ENCODE measurements at regions not wholly inside any gene's neighbourhood (a gene's known extent, or its start where the extent isn't known, plus 50 kb on each side); places are given as distances from the start of the nearest gene placed in this dataset.

DNA sequence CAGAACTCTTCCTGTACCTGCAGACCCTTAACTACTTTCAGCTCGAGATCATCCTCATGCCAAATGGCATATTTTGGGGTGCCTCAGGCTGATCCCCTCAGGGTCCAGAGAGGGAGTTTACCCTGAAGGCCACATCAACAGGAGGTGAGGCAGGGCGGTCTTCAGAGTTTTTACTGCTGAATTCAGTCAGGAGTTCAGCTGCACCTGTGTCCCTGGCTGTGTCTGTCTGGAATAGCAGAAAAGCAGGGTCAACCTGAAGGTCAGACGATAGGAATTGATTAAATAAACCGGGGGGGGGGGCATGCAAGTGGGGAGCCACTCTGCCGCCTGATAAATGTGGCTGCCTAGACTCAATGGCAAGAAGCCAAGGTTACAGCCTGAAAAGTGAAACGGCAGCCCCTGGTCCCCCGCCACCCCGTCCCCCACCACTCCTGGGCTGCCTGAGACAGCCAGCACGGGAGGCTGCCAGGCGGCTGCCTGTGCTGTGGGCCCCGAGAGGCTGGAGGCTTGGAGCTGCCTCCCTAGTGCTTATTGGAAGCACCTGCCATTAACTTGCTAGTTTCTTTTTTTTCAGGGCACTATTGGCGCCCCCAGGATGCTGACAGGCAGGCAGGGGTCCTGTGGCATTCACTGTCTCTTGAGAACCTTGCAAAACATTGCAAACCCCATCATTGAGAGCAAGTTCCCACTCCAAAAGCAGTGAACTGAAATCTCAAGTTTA lies 182.7 kb upstream of the PPP1R26 start:
- Histone ChIP-seq H3K9me3 (ENCODE audit: control insufficient read depth, insufficient read depth, low read depth, low read length) (no peaks in the 10 kb centered on the region), H3K27me3 (ENCODE audit: control insufficient read depth, insufficient read depth, low read length) (no peaks in the 10 kb centered on the region; the same call in 1 of the 2 replicates), H3K4me3 (ENCODE audit: low read depth in 2 of 2, low read length in 2 of 2) (no peak overlapping the region), H3K4me1 (ENCODE audit: control insufficient read depth, insufficient read depth, low read length) (no peaks in the 10 kb centered on the region), H3K36me3 (ENCODE audit: control insufficient read depth, insufficient read depth, low read length) (no peaks in the 10 kb centered on the region), H3K27ac (ENCODE audit: low read length) (no peak overlapping the region)
- in situ Hi-C loops (cut with HindIII; ENCODE audit: low pct_unique_long_range_greater_than_20kb, low sequenced_read_pairs) (no loop called here), intact Hi-C loops (cut with micrococcal nuclease; ENCODE audit: unreplicated experiment) (no loop called here)
- POLR2A ChIA-PET, result no interaction called here
- no peak for ATAC-seq
- no TSS peak for BruUV-seq (replicated peaks)
- DNase-seq (ENCODE audit: low read depth, low spot score), result no peak
- CTCF ChIA-PET, result no interaction called here
- TF ChIP-seq, protein P1, sequence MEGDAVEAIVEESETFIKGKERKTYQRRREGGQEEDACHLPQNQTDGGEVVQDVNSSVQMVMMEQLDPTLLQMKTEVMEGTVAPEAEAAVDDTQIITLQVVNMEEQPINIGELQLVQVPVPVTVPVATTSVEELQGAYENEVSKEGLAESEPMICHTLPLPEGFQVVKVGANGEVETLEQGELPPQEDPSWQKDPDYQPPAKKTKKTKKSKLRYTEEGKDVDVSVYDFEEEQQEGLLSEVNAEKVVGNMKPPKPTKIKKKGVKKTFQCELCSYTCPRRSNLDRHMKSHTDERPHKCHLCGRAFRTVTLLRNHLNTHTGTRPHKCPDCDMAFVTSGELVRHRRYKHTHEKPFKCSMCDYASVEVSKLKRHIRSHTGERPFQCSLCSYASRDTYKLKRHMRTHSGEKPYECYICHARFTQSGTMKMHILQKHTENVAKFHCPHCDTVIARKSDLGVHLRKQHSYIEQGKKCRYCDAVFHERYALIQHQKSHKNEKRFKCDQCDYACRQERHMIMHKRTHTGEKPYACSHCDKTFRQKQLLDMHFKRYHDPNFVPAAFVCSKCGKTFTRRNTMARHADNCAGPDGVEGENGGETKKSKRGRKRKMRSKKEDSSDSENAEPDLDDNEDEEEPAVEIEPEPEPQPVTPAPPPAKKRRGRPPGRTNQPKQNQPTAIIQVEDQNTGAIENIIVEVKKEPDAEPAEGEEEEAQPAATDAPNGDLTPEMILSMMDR (IDR thresholded peaks at IDR 0.05), result no peak
- no peak for TF ChIP-seq POLR2AphosphoS5 (IDR thresholded peaks at IDR 0.05; ENCODE audit: low read depth, low read length)
- no peak for TF ChIP-seq SIN3A (IDR thresholded peaks at IDR 0.05; ENCODE audit: borderline replicate concordance, insufficient read depth, low read depth, low read length)

DNA sequence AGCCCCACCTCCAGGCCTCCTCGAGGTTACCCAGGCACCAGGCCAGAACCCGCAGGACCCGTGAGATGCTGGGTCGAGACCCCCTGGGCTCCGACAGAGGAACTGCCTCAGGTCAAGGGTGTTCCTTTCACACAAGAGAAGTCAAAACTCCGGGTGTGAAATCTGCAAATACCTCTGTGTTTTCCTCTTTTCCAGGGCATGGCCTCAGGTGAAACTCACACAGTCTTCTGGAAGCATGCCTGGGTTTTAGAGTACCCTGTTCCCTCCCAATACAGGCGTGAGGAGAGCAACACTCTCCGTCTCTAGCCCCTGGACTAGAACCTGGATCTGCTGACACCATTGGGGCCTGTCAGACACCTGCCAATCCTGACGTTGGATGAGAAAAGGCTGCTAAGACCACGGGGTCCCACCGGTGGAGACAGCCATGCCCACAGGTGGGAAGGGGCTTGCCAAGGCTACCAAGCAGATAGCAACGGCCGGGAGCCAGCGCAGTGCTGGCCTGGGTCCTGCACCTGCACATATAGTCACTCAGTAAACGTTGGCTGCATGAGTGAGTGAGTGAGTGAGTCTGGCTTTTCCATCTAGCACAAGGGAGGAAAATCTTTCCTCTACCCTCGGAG lies 182.0 kb upstream of the PPP1R26 start:
- H3K36me3 ChIP-seq (ENCODE audit: control insufficient read depth, insufficient read depth, low read length), result no peaks in the 10 kb centered on the region
- BruUV-seq (replicated peaks), result no TSS peak
- TF ChIP-seq, protein P2, sequence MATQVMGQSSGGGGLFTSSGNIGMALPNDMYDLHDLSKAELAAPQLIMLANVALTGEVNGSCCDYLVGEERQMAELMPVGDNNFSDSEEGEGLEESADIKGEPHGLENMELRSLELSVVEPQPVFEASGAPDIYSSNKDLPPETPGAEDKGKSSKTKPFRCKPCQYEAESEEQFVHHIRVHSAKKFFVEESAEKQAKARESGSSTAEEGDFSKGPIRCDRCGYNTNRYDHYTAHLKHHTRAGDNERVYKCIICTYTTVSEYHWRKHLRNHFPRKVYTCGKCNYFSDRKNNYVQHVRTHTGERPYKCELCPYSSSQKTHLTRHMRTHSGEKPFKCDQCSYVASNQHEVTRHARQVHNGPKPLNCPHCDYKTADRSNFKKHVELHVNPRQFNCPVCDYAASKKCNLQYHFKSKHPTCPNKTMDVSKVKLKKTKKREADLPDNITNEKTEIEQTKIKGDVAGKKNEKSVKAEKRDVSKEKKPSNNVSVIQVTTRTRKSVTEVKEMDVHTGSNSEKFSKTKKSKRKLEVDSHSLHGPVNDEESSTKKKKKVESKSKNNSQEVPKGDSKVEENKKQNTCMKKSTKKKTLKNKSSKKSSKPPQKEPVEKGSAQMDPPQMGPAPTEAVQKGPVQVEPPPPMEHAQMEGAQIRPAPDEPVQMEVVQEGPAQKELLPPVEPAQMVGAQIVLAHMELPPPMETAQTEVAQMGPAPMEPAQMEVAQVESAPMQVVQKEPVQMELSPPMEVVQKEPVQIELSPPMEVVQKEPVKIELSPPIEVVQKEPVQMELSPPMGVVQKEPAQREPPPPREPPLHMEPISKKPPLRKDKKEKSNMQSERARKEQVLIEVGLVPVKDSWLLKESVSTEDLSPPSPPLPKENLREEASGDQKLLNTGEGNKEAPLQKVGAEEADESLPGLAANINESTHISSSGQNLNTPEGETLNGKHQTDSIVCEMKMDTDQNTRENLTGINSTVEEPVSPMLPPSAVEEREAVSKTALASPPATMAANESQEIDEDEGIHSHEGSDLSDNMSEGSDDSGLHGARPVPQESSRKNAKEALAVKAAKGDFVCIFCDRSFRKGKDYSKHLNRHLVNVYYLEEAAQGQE (IDR thresholded peaks at IDR 0.05; ENCODE audit: insufficient read depth in 1 of 2, low read depth in 2 of 2, low read length in 1 of 2), result no peak
- TF ChIP-seq, protein P1 (IDR thresholded peaks at IDR 0.05), result no peak
- no peak for TF ChIP-seq TCF7L2 (IDR thresholded peaks at IDR 0.05; ENCODE audit: low read depth, low read length)
- TF ChIP-seq POLR2AphosphoS5 (IDR thresholded peaks at IDR 0.05; ENCODE audit: low read depth, low read length), result no peak
- no peak for TF ChIP-seq SIN3A (IDR thresholded peaks at IDR 0.05; ENCODE audit: borderline replicate concordance, insufficient read depth, low read depth, low read length)
- DNase-seq (ENCODE audit: low read depth, low spot score), result no peak
- H3K27ac ChIP-seq (ENCODE audit: low read length), result no peak overlapping the region
- in situ Hi-C loops (cut with HindIII; ENCODE audit: low pct_unique_long_range_greater_than_20kb, low sequenced_read_pairs) (no loop called here), intact Hi-C loops (cut with micrococcal nuclease; ENCODE audit: unreplicated experiment) (no loop called here)
- no peak for ATAC-seq
- CTCF ChIA-PET, result no interaction called here
- no peaks in the 10 kb centered on the region for H3K9me3 ChIP-seq (ENCODE audit: control insufficient read depth, insufficient read depth, low read depth, low read length)
- H3K4me3 ChIP-seq (ENCODE audit: low read depth in 2 of 2, low read length in 2 of 2), result no peak overlapping the region
- H3K27me3 ChIP-seq (ENCODE audit: control insufficient read depth, insufficient read depth, low read length), result no peaks in the 10 kb centered on the region; the same call in 1 of the 2 replicates
- H3K4me1 ChIP-seq (ENCODE audit: control insufficient read depth, insufficient read depth, low read length), result no peaks in the 10 kb centered on the region
- POLR2A ChIA-PET, result no interaction called here
